MCF 10A (cell line): ENCODE measurements at regions not wholly inside any gene's neighbourhood (a gene's known extent, or its start where the extent isn't known, plus 50 kb on each side); places are given as distances from the start of the nearest gene placed in this dataset.

Source experiments
- BruUV-seq: library from RNA; stranded (reverse); fragments of 400-500 nt; replicated peaks from 2 replicates; lab custom pipeline; 2021; lab: Mats Ljungman, UMichigan
- CTCF ChIA-PET: fragments of 300-600 bp; sonication (Branson Sonifier 250); formaldehyde crosslinking; extraction: SDS; loops from one replicate; lab custom pipeline; 2021; ENCODE audit warnings: antibody characterized with exemption, inconsistent platforms; lab: Yijun Ruan, JAX
- POLR2A ChIA-PET: fragments of 300-600, 350-650 bp; sonication (Branson Sonifier 250); formaldehyde crosslinking; extraction: SDS; loops from one replicate; lab custom pipeline; 2020; ENCODE audit warnings: antibody characterized with exemption, inconsistent platforms; lab: Yijun Ruan, JAX
- DNase-seq: peaks from one replicate; pipeline ENCODE4 v3.0.0-alpha.2; 2018; ENCODE audit not compliant: unreplicated experiment
- H3K27ac Mint-ChIP-seq: one replicate; pipeline ENCODE4 v1.8.0; 2022; ENCODE audit warnings: mild to moderate bottlenecking, low read depth, mixed read lengths; ENCODE audit not compliant: unreplicated experiment
- H3K27me3 Mint-ChIP-seq: one replicate; pipeline ENCODE4 v1.8.0; 2022; ENCODE audit warnings: mixed read lengths; ENCODE audit not compliant: insufficient read depth, unreplicated experiment
- H3K36me3 Mint-ChIP-seq: one replicate; pipeline ENCODE4 v1.8.0; 2022; ENCODE audit warnings: mild to moderate bottlenecking, moderate library complexity, mixed read lengths; ENCODE audit not compliant: insufficient read depth, unreplicated experiment
- H3K4me1 Mint-ChIP-seq: one replicate; pipeline ENCODE4 v1.8.0; 2022; ENCODE audit warnings: mixed read lengths; ENCODE audit not compliant: insufficient read depth, unreplicated experiment
- H3K4me3 Mint-ChIP-seq: one replicate; pipeline ENCODE4 v1.8.0; 2022; ENCODE audit warnings: mild to moderate bottlenecking, moderate library complexity, mixed read lengths; ENCODE audit not compliant: unreplicated experiment
- H3K9me3 Mint-ChIP-seq: one replicate; pipeline ENCODE4 v1.8.0; 2022; ENCODE audit warnings: mixed read lengths; ENCODE audit not compliant: unreplicated experiment
- intact Hi-C: fragments of 100-400 bp; cut with micrococcal nuclease; formaldehyde crosslinking; loops from 2 replicates; pipeline ENCODE4 v1.14.1; 2022
- TF ChIP-seq, protein P1 (sequence below): fragments of 200-600 bp; IDR thresholded peaks from one replicate; pipeline ENCODE4 v1.8.0; 2022; ENCODE audit warnings: antibody characterized with exemption, mild to moderate bottlenecking; ENCODE audit not compliant: unreplicated experiment

- Mint-ChIP-seq H3K27ac (no peak overlapping the region), H3K9me3 (peaks cover 7% of the 10 kb centered on the region), H3K4me3 (no peak overlapping the region), H3K36me3 (no peaks in the 10 kb centered on the region), H3K4me1 (peaks cover 10% of the 10 kb centered on the region), H3K27me3 (peaks cover 27% of the 10 kb centered on the region)
- CTCF ChIA-PET: interaction anchor here (1.1 kb wide), 1 partner anchor 10 kb away, joined by 4 read pairs; no protein-coding TSS in a partner anchor
- TF ChIP-seq, protein P1, sequence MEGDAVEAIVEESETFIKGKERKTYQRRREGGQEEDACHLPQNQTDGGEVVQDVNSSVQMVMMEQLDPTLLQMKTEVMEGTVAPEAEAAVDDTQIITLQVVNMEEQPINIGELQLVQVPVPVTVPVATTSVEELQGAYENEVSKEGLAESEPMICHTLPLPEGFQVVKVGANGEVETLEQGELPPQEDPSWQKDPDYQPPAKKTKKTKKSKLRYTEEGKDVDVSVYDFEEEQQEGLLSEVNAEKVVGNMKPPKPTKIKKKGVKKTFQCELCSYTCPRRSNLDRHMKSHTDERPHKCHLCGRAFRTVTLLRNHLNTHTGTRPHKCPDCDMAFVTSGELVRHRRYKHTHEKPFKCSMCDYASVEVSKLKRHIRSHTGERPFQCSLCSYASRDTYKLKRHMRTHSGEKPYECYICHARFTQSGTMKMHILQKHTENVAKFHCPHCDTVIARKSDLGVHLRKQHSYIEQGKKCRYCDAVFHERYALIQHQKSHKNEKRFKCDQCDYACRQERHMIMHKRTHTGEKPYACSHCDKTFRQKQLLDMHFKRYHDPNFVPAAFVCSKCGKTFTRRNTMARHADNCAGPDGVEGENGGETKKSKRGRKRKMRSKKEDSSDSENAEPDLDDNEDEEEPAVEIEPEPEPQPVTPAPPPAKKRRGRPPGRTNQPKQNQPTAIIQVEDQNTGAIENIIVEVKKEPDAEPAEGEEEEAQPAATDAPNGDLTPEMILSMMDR: no peak
- POLR2A ChIA-PET: no interaction called here
- no TSS peak for BruUV-seq
- intact Hi-C loops: no loop called here
- DNase-seq: no peak
These were observed 123.9 kb upstream of the CARD11 start for GRCh38 chr7:3167551-3167950.

- peaks cover 10% of the 10 kb centered on the region for H3K4me1 Mint-ChIP-seq
- H3K9me3 Mint-ChIP-seq: peaks cover 7% of the 10 kb centered on the region
- DNase-seq: no peak
- no peaks in the 10 kb centered on the region for H3K36me3 Mint-ChIP-seq
- H3K27ac Mint-ChIP-seq: no peak overlapping the region
- POLR2A ChIA-PET: no interaction called here
- TF ChIP-seq, protein P1: no peak
- no TSS peak for BruUV-seq
- intact Hi-C loops: no loop called here
- H3K4me3 Mint-ChIP-seq: no peak overlapping the region
- CTCF ChIA-PET: no interaction called here
- peaks cover 35% of the 10 kb centered on the region for H3K27me3 Mint-ChIP-seq
These were observed 124.7 kb upstream of the CARD11 start for GRCh38 chr7:3168370-3168769.

DNA sequence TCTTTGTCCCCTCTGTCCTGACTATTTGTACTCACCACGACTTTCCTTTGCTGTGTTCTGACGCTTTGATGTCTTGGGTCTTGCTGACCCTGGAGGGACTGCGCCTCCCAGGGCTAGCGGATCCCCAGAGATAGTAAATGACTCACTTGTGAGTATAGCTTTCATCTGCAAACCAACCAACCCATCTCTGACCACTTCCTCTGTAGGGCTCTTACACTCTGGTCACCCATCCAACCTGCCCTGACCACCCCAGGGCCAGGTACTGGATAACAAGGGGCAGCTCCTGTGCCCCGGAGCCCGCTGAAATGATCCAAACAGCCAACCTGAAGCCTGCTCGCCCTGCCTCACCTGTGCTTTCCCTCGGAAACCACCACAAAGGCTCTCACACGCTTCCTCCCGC is 125.2 kb upstream of the CARD11 start:
- intact Hi-C loops: no loop called here
- Mint-ChIP-seq H3K9me3 (peaks cover 7% of the 10 kb centered on the region), H3K27ac (no peak overlapping the region), H3K27me3 (peaks cover 38% of the 10 kb centered on the region), H3K4me1 (peaks cover 10% of the 10 kb centered on the region), H3K36me3 (no peaks in the 10 kb centered on the region), H3K4me3 (no peak overlapping the region)
- no peak for DNase-seq
- ChIA-PET POLR2A (no interaction called here), CTCF (no interaction called here)
- BruUV-seq: no TSS peak
- TF ChIP-seq, protein P1: no peak

DNA sequence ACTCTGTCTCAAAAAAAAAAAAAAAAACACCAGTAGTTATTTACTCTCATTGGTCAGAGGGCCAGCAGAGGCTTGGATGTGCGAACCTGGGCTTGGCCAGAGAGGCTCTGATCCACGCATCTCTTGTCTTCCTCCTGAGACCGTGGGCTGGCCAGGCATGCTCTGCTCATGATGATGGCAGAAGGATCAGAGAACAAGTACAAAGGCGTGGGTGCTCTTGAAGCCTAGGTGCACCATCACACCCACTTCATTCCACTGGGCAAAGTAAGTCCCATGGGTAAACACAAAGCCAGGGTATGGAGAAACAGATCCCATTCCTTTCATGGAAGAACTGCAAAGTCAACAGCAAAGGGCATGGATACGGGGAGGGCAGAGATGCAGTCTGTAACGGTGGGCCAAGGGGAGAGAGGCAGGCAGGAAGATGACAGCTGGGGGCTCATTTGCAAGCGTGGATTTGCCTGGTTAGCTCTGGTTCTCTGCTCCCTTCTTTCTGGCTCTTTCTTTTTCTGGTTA is 128.2 kb upstream of the SDK1 start:
- intact Hi-C loops: no loop called here
- Mint-ChIP-seq H3K36me3 (no peaks in the 10 kb centered on the region), H3K4me3 (no peak overlapping the region), H3K4me1 (peaks cover 5% of the 10 kb centered on the region), H3K27me3 (peaks cover 43% of the 10 kb centered on the region), H3K9me3 (peaks cover 7% of the 10 kb centered on the region), H3K27ac (no peak overlapping the region)
- ChIA-PET CTCF (no interaction called here), POLR2A (interaction anchor here (0.6 kb wide), 1 partner anchor 1973 kb away, joined by 3 read pairs; no protein-coding TSS in a partner anchor)
- BruUV-seq: no TSS peak
- no peak for DNase-seq
- TF ChIP-seq, protein P1: no peak
